Right atrium auricular region (tissue), 2 donors: ENCODE measurements at regions not wholly inside any gene's neighbourhood (a gene's known extent, or its start where the extent isn't known, plus 50 kb on each side); places are given as distances from the start of the nearest gene placed in this dataset.

Experiments
- DNase-seq: peaks from one replicate; pipeline ENCODE4 v3.0.0-alpha.2; 2019; ENCODE audit warnings: low spot score
- H3K27ac ChIP-seq, 2 donors: fragments of 200-600 bp; sonication (generic); 1 replicate in 1 of 2; 2 replicates in 1 of 2; pipeline ENCODE4 v1.5.1; 2016 to 2019
- H3K27me3 ChIP-seq, 2 donors: fragments of 200-600 bp; sonication (generic); one replicate each; pipeline versions ENCODE4 v1.5.1 to v1.6.0; 2017 to 2019
- H3K36me3 ChIP-seq: fragments of 200-600 bp; sonication (generic); one replicate; pipeline ENCODE4 v1.5.1; 2016
- H3K4me1 ChIP-seq, 2 donors: fragments of 200-600 bp; sonication (generic); one replicate each; pipeline versions ENCODE4 v1.5.1 to v1.6.0; 2017 to 2019
- H3K4me3 ChIP-seq, 2 donors: fragments of 200-600 bp; sonication (generic); 1 replicate in 1 of 2; 2 replicates in 1 of 2; pipeline ENCODE4 v1.5.1; 2017 to 2019; ENCODE audit warnings: mild to moderate bottlenecking in 1 of 2, moderate library complexity in 1 of 2
- H3K9me3 ChIP-seq, 2 donors: fragments of 200-600 bp; sonication (generic); one replicate each; pipeline ENCODE4 v1.5.1; 2019
- TF ChIP-seq, protein P1 (sequence below), 2 donors: fragments of 200-600 bp; sonication (generic); IDR thresholded peaks; one replicate each; pipeline ENCODE4 v1.5.1; 2019; ENCODE audit warnings: antibody characterized with exemption in 2 of 2

GRCh38 chr16:86215233-86215978 is 294.9 kb upstream of the FOXF1 start:
- Histone ChIP-seq H3K36me3 (no peaks in the 10 kb centered on the region), H3K27me3 (no peaks in the 10 kb centered on the region), H3K4me3 (no peak overlapping the region), H3K27ac (no peak overlapping the region), H3K4me1 (no peaks in the 10 kb centered on the region), H3K9me3 (no peaks in the 10 kb centered on the region)
- TF ChIP-seq, protein P1, sequence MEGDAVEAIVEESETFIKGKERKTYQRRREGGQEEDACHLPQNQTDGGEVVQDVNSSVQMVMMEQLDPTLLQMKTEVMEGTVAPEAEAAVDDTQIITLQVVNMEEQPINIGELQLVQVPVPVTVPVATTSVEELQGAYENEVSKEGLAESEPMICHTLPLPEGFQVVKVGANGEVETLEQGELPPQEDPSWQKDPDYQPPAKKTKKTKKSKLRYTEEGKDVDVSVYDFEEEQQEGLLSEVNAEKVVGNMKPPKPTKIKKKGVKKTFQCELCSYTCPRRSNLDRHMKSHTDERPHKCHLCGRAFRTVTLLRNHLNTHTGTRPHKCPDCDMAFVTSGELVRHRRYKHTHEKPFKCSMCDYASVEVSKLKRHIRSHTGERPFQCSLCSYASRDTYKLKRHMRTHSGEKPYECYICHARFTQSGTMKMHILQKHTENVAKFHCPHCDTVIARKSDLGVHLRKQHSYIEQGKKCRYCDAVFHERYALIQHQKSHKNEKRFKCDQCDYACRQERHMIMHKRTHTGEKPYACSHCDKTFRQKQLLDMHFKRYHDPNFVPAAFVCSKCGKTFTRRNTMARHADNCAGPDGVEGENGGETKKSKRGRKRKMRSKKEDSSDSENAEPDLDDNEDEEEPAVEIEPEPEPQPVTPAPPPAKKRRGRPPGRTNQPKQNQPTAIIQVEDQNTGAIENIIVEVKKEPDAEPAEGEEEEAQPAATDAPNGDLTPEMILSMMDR (IDR thresholded peaks at IDR 0.05), result no peak
- DNase-seq, result no peak

- DNase-seq, result no peak
- H3K36me3 ChIP-seq, result no peaks in the 10 kb centered on the region
These were observed 294.2 kb upstream of the FOXF1 start for GRCh38 chr16:86215979-86216585.

GRCh38 chr16:86216591-86216990 is 293.7 kb upstream of the FOXF1 start:
- no peaks in the 10 kb centered on the region for H3K4me1 ChIP-seq
- TF ChIP-seq, protein P1 (IDR thresholded peaks at IDR 0.05), result no peak
- H3K27me3 ChIP-seq, result no peaks in the 10 kb centered on the region
- H3K9me3 ChIP-seq, result no peaks in the 10 kb centered on the region
- no peak overlapping the region for H3K4me3 ChIP-seq
- no peak overlapping the region for H3K27ac ChIP-seq
- DNase-seq, result no peak
- H3K36me3 ChIP-seq, result no peaks in the 10 kb centered on the region

More at GRCh38 chr16:86215979-86216585, 294.2 kb upstream of the FOXF1 start:
- TF ChIP-seq, protein P1 (IDR thresholded peaks at IDR 0.05), result no peak
- Histone ChIP-seq H3K27me3 (no peaks in the 10 kb centered on the region), H3K4me3 (no peak overlapping the region), H3K4me1 (no peaks in the 10 kb centered on the region), H3K9me3 (no peaks in the 10 kb centered on the region), H3K27ac (no peak overlapping the region)

GRCh38 chr16:86217001-86217890 is 293.1 kb upstream of the FOXF1 start:
- TF ChIP-seq, protein P1 (IDR thresholded peaks at IDR 0.05), result no peak
- no peak for DNase-seq
- H3K9me3 ChIP-seq, result no peaks in the 10 kb centered on the region
- no peak overlapping the region for H3K4me3 ChIP-seq
- no peaks in the 10 kb centered on the region for H3K36me3 ChIP-seq
- H3K27me3 ChIP-seq, result no peaks in the 10 kb centered on the region
- H3K4me1 ChIP-seq, result no peaks in the 10 kb centered on the region
- H3K27ac ChIP-seq, result no peak overlapping the region

DNA sequence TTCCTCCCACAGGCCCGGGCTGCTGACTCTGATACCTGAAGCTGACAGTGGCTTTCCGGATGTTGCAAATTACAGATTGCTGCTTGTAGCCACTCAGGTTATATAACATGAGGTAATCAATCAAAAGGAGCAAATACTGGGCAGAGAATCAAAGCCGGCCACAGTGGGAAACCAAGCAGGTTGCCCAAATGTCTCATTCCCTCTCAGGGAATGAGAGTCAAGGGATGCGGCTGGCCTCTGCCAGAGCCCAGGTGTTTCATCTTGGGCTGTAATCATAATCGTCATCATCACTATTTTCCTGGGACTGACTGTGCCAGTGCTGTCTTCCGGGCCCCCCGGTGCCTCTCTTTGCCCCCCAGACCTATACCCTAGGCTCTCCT is 292.4 kb upstream of the FOXF1 start:
- Histone ChIP-seq H3K4me3 (no peak overlapping the region), H3K27ac (no peak overlapping the region), H3K27me3 (no peaks in the 10 kb centered on the region), H3K9me3 (no peaks in the 10 kb centered on the region), H3K36me3 (no peaks in the 10 kb centered on the region), H3K4me1 (peaks cover 0 to 5% of the 10 kb centered on the region in 2 donors)
- no peak for DNase-seq
- TF ChIP-seq, protein P1 (IDR thresholded peaks at IDR 0.05), result no peak
